Parathyroid adenoma (tissue), 2 donors: ENCODE measurements at regions not wholly inside any gene's neighbourhood (a gene's known extent, or its start where the extent isn't known, plus 50 kb on each side); places are given as distances from the start of the nearest gene placed in this dataset.

Experiments used
- H2AFZ ChIP-seq: fragments of 300-600 bp; sonication (generic); one replicate; pipeline ENCODE4 v1.7.0; 2017; ENCODE audit warnings: antibody characterized with exemption, mild to moderate bottlenecking
- H3K27ac ChIP-seq: fragments of 300-600 bp; sonication (generic); one replicate; pipeline ENCODE4 v1.7.0; 2017
- H3K27me3 ChIP-seq: fragments of 300-600 bp; sonication (generic); one replicate; pipeline ENCODE4 v1.7.0; 2017; ENCODE audit warnings: low read length; ENCODE audit not compliant: control insufficient read depth, insufficient read depth
- H3K36me3 ChIP-seq: fragments of 300-600 bp; sonication (generic); one replicate; pipeline ENCODE4 v1.7.0; 2017; ENCODE audit warnings: low read length; ENCODE audit not compliant: control insufficient read depth, insufficient read depth
- H3K4me1 ChIP-seq: fragments of 300-600 bp; sonication (generic); one replicate; pipeline ENCODE4 v1.7.0; 2017; ENCODE audit warnings: control low read depth
- H3K4me2 ChIP-seq: fragments of 300-600 bp; sonication (generic); one replicate; pipeline ENCODE4 v1.7.0; 2017; ENCODE audit warnings: low read length
- H3K4me3 ChIP-seq: fragments of 300-600 bp; sonication (generic); one replicate; pipeline ENCODE4 v1.7.0; 2017; ENCODE audit warnings: low read depth, low read length
- H3K79me2 ChIP-seq: fragments of 300-600 bp; sonication (generic); one replicate; pipeline ENCODE4 v1.7.0; 2017; ENCODE audit warnings: control low read depth
- H3K9ac ChIP-seq: fragments of 300-600 bp; sonication (generic); one replicate; pipeline ENCODE4 v1.7.0; 2017; ENCODE audit warnings: mild to moderate bottlenecking
- H3K9me3 ChIP-seq: fragments of 300-600 bp; sonication (generic); one replicate; pipeline ENCODE4 v1.7.0; 2017; ENCODE audit warnings: low read length; ENCODE audit not compliant: control insufficient read depth
- CTCF ChIP-seq: fragments of 300-600 bp; sonication (generic); IDR thresholded peaks from one replicate; pipeline ENCODE4 v1.7.0; 2017; ENCODE audit warnings: antibody characterized with exemption, mild to moderate bottlenecking
- donor health status: primary hyperparathyroidism.

- no peak overlapping the region for H3K9ac ChIP-seq
- no peaks in the 10 kb centered on the region for H3K79me2 ChIP-seq
- no peak overlapping the region for H3K27ac ChIP-seq
- no peaks in the 10 kb centered on the region for H3K4me1 ChIP-seq
- H2AFZ ChIP-seq = no peak overlapping the region
- no peak overlapping the region for H3K4me3 ChIP-seq
- no peaks in the 10 kb centered on the region for H3K9me3 ChIP-seq
- no peaks in the 10 kb centered on the region for H3K27me3 ChIP-seq
- H3K4me2 ChIP-seq = no peak overlapping the region
- no peaks in the 10 kb centered on the region for H3K36me3 ChIP-seq
- TF ChIP-seq CTCF = no peak
These were observed 194.0 kb downstream of the CASP12 start for GRCh38 chr11:104704146-104704830.

GRCh38 chr11:104700609-104701008 lies 197.7 kb downstream of the CASP12 start:
- H3K9ac ChIP-seq = no peak overlapping the region
- no peak overlapping the region for H3K4me2 ChIP-seq
- TF ChIP-seq CTCF = no peak
- H3K4me3 ChIP-seq = no peak overlapping the region
- H3K27ac ChIP-seq = no peak overlapping the region
- H3K36me3 ChIP-seq = no peaks in the 10 kb centered on the region
- H3K79me2 ChIP-seq = no peaks in the 10 kb centered on the region
- H2AFZ ChIP-seq = no peak overlapping the region
- H3K27me3 ChIP-seq = no peaks in the 10 kb centered on the region
- H3K4me1 ChIP-seq = no peaks in the 10 kb centered on the region
- no peaks in the 10 kb centered on the region for H3K9me3 ChIP-seq

- Histone ChIP-seq H3K9ac (no peak overlapping the region), H3K4me2 (no peak overlapping the region), H3K4me1 (no peaks in the 10 kb centered on the region), H3K36me3 (no peaks in the 10 kb centered on the region), H3K9me3 (no peaks in the 10 kb centered on the region), H2AFZ (no peak overlapping the region), H3K27me3 (no peaks in the 10 kb centered on the region), H3K79me2 (no peaks in the 10 kb centered on the region), H3K27ac (no peak overlapping the region), H3K4me3 (no peak overlapping the region)
- no peak for TF ChIP-seq CTCF
These were observed 198.3 kb downstream of the CASP12 start for GRCh38 chr11:104699981-104700380.

GRCh38 chr11:104695065-104695463 lies 203.2 kb downstream of the CASP12 start:
- Histone ChIP-seq H3K4me2 (no peak overlapping the region), H3K79me2 (no peaks in the 10 kb centered on the region), H3K9ac (no peak overlapping the region), H2AFZ (no peak overlapping the region), H3K4me1 (no peaks in the 10 kb centered on the region), H3K27me3 (no peaks in the 10 kb centered on the region), H3K36me3 (no peaks in the 10 kb centered on the region), H3K9me3 (no peaks in the 10 kb centered on the region), H3K4me3 (no peak overlapping the region), H3K27ac (no peak overlapping the region)
- TF ChIP-seq CTCF = no peak
